ENCODE measurements at regions not wholly inside any gene's neighbourhood (a gene's known extent, or its start where the extent isn't known, plus 50 kb on each side); places are given as distances from the start of the nearest gene placed in this dataset.
"Not testable (repeated sequence)": the region's sequence is repeated elsewhere in the genome, so short reads cannot be mapped to it uniquely, and the experiment has no call there.

DNA sequence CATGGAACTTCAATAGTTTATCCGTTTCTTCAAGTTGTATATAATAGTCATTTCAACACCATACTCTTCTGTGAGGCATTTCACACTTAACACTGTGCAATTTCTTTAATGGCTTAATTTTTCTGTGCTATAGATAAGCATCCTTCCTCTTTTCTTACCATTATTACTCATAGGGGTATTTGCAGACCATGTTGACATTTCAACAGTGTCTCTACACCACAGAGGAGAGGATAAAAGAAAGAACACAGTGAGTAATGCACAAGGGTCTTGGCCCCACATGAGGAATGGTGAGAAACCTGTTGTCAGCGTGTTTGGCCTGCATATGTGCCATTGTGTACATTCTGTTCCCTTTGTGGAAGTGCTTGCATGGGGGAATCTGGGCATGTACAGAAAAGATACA is 421.5 kb upstream of the MDGA2 start:
- H3K4me3 ChIP-seq (ENCODE audit: low read depth, low read length), result no peak overlapping the region
- no peak for DNase-seq (ENCODE audit: low read depth)
- TF ChIP-seq, protein P1, sequence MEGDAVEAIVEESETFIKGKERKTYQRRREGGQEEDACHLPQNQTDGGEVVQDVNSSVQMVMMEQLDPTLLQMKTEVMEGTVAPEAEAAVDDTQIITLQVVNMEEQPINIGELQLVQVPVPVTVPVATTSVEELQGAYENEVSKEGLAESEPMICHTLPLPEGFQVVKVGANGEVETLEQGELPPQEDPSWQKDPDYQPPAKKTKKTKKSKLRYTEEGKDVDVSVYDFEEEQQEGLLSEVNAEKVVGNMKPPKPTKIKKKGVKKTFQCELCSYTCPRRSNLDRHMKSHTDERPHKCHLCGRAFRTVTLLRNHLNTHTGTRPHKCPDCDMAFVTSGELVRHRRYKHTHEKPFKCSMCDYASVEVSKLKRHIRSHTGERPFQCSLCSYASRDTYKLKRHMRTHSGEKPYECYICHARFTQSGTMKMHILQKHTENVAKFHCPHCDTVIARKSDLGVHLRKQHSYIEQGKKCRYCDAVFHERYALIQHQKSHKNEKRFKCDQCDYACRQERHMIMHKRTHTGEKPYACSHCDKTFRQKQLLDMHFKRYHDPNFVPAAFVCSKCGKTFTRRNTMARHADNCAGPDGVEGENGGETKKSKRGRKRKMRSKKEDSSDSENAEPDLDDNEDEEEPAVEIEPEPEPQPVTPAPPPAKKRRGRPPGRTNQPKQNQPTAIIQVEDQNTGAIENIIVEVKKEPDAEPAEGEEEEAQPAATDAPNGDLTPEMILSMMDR (conservative IDR thresholded peaks at IDR 0.05; ENCODE audit: low read depth, low read length), result no peak

DNA sequence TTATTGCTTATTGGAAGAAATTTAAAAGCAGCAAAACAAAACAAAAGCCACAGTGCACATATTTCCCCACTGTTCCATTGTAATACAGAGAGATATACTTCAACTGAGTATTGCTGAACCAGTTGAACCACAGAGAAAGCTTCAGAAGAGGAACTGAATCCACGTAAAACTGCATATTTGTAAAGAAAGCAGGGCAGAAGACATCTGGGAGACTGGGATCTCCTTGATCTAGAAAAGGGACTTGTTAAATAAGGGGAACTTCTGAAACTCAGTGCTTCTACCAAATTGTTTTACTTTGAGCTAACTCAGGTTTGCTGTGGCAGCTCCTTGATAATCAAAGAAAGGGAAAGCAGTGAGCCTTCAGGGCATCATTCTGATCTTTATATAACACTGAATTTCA is 411.1 kb upstream of the MDGA2 start:
- H3K4me3 ChIP-seq (ENCODE audit: low read depth, low read length), result no peak overlapping the region
- no peak for DNase-seq (ENCODE audit: low read depth)
- TF ChIP-seq, protein P1 (conservative IDR thresholded peaks at IDR 0.05; ENCODE audit: low read depth, low read length), result no peak

- DNase-seq (ENCODE audit: low read depth), result no peak
- no peak overlapping the region for H3K4me3 ChIP-seq (ENCODE audit: low read depth, low read length)
- TF ChIP-seq, protein P1 (conservative IDR thresholded peaks at IDR 0.05; ENCODE audit: low read depth, low read length), result no peak
These were observed 400.1 kb upstream of the MDGA2 start for GRCh38 chr14:48075487-48075886.

DNA sequence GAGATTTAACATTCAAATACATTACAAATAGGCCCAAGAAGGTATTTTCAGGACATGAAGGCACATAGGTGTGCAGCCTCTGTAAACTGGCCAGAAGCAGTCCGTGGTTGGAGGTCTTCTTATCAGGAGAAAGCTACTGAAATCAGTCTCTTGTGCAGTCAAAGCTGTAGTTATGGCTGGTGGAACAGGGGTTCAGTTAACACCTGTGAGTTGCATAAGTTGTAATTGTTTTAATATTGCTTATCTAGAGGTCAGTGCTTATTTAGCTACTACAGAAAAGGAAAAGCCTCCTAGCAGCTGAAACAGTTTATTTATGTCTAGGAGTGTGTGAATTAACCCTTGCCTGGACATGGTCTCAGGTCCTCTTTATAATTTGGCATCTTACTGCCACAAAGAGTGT is 377.6 kb upstream of the MDGA2 start:
- DNase-seq (ENCODE audit: low read depth), result no peak
- H3K4me3 ChIP-seq (ENCODE audit: low read depth, low read length), result no peak overlapping the region
- TF ChIP-seq, protein P1 (conservative IDR thresholded peaks at IDR 0.05; ENCODE audit: low read depth, low read length), result no peak

DNA sequence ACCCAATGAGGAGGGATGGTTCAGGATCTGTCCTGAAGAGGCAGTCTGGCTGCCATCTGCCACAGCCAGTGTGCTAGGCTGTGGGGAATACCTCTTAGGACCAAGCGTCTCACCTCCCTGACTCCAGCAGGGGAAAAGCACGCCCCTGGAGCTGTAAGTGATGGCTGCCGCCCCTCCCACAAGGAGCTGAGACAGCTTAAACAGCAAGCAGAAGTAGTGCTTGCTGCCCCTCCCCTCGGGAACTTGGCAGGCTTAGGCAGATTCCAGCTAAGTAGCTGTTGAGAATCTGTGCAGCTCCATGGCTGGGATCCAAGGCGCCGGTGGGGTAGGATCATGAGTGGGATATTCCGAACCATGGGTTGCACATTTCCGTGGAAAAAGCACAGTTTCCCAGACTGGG is 360.4 kb upstream of the MDGA2 start:
- no peak overlapping the region for H3K4me3 ChIP-seq (ENCODE audit: low read depth, low read length)
- no peak for DNase-seq (ENCODE audit: low read depth)
- TF ChIP-seq, protein P1 (conservative IDR thresholded peaks at IDR 0.05; ENCODE audit: low read depth, low read length), result no peak

DNA sequence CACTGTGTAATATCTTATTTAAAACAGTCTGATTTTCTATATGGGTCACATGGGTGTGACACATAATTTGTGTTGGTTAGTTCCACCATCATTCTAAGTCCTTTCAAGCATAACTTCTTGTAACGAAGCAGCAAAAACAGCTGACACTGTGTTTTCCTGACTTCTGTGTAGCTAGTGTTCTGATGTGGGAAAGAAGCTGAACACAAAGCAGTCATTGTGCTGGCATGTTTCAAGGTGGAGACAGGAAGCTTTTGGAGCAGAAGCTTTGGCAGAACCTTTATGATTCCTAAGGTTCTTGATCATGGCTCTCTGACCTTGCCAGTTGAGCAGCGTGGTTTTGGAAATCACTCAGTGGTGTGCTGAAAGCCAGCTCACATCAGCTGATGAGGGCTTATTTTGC is 351.7 kb upstream of the MDGA2 start:
- H3K4me3 ChIP-seq (ENCODE audit: low read depth, low read length), result no peak overlapping the region
- DNase-seq (ENCODE audit: low read depth), result no peak

DNA sequence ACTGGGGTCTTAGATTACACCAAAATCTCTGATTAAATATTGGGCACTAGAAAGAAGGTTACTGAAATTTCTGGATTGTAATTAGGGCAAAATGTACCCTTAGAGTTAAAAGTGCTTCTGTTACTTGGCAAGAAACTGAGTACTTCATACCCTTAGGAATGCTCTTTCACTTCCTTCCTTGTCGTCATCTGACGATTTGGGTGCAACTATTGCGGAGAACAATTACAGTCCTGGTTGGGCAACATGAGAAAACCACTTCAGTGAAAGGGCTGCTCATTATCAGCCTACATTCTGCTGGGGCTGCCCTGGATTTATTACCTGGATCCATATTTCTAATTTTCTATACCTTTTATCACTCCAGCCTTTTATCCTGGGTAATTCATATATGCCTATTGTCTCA is 348.5 kb upstream of the MDGA2 start:
- no peak overlapping the region for H3K4me3 ChIP-seq (ENCODE audit: low read depth, low read length)
- TF ChIP-seq, protein P1 (conservative IDR thresholded peaks at IDR 0.05; ENCODE audit: low read depth, low read length), result no peak
- DNase-seq (ENCODE audit: low read depth), result no peak

More for the DNA sequence above, 351.7 kb upstream of the MDGA2 start:
- TF ChIP-seq, protein P1 (conservative IDR thresholded peaks at IDR 0.05; ENCODE audit: low read depth, low read length), result no peak

GRCh38 chr14:48011484-48011883 is 336.1 kb upstream of the MDGA2 start:
- H3K4me3 ChIP-seq (ENCODE audit: low read depth, low read length); DNase-seq (ENCODE audit: low read depth): not testable (repeated sequence)
